AG04449 (cell line): ENCODE measurements at regions not wholly inside any gene's neighbourhood (a gene's known extent, or its start where the extent isn't known, plus 50 kb on each side); places are given as distances from the start of the nearest gene placed in this dataset.
A peak's percentile ranks its signal among the peaks of the same experiment; 100 is the strongest.

Experiments used
- CTCF ChIA-PET: fragments of 350-600 bp; formaldehyde crosslinking; extraction: SDS; loops from one replicate; lab custom pipeline; 2021; ENCODE audit warnings: antibody characterized with exemption; lab: Yijun Ruan, JAX
- POLR2A ChIA-PET: fragments of 400-600, 350-600 bp; formaldehyde crosslinking; extraction: SDS; loops from one replicate; lab custom pipeline; 2020; ENCODE audit warnings: antibody characterized with exemption, inconsistent platforms; lab: Yijun Ruan, JAX
- DNase-seq: peaks from one replicate; pipeline ENCODE4 v3.0.0-alpha.2; 2010; ENCODE audit warnings: low read depth, low spot score
- H3K4me3 ChIP-seq: 2 replicates; pipeline ENCODE4 v1.5.1; 2011; ENCODE audit warnings: low read depth, mild to moderate bottlenecking, control low read depth, low read length
- CTCF ChIP-seq: IDR thresholded peaks from one replicate; pipeline ENCODE4 v1.5.1; 2011; ENCODE audit warnings: mild to moderate bottlenecking, moderate library complexity, low read length, control low read depth, inconsistent platforms; ENCODE audit not compliant: insufficient read depth; ENCODE audit errors: missing control alignments

- ChIA-PET CTCF (interaction anchor here (0.8 to 2.4 kb wide), 3 partner anchors 12 to 953 kb away, joined by 3 to 15 read pairs (median 3); no protein-coding TSS in a partner anchor), POLR2A (no interaction called here)
- no peak overlapping the region for H3K4me3 ChIP-seq
- no peak for TF ChIP-seq CTCF
- no peak for DNase-seq
Measured at GRCh38 chr11:32188785-32189184, 97.9 kb downstream of the RCN1 start.

GRCh38 chr11:32196137-32196536, 105.3 kb downstream of the RCN1 start:
- TF ChIP-seq CTCF = no peak
- DNase-seq = no peak
- ChIA-PET CTCF (no interaction called here), POLR2A (no interaction called here)
- H3K4me3 ChIP-seq = no peak overlapping the region

GRCh38 chr11:32198053-32198452, 107.2 kb downstream of the RCN1 start:
- no peak for TF ChIP-seq CTCF
- ChIA-PET POLR2A (no interaction called here), CTCF (interaction anchor here (1.3 kb wide), 1 partner anchor 21 kb away, joined by 5 read pairs; no protein-coding TSS in a partner anchor)
- DNase-seq = no peak
- H3K4me3 ChIP-seq = no peak overlapping the region

- H3K4me3 ChIP-seq = no peak overlapping the region
- ChIA-PET POLR2A (no interaction called here), CTCF (interaction anchor here (1.1 to 1.7 kb wide), 2 partner anchors 22 to 23 kb away, joined by 3 to 4 read pairs; no protein-coding TSS in a partner anchor)
- TF ChIP-seq CTCF = no peak
- no peak for DNase-seq
Measured at GRCh38 chr11:32200136-32200847, 109.4 kb downstream of the RCN1 start.

- no peak overlapping the region for H3K4me3 ChIP-seq
- DNase-seq = no peak
- ChIA-PET POLR2A (no interaction called here), CTCF (no interaction called here)
- no peak for TF ChIP-seq CTCF
Measured at GRCh38 chr11:32204751-32205150, 113.9 kb downstream of the RCN1 start.

GRCh38 chr11:32210556-32210955, 119.7 kb downstream of the RCN1 start:
- DNase-seq = peak; percentile 19
- no peak for TF ChIP-seq CTCF
- ChIA-PET POLR2A (no interaction called here), CTCF (no interaction called here)
- H3K4me3 ChIP-seq = no peak overlapping the region
